Glutamatergic neuron (in vitro differentiated cells): ENCODE measurements at regions not wholly inside any gene's neighbourhood (a gene's known extent, or its start where the extent isn't known, plus 50 kb on each side); places are given as distances from the start of the nearest gene placed in this dataset.

Experiments
- DNase-seq: peaks from one replicate; pipeline ENCODE4 v3.0.0; 2022
- H3K27ac Mint-ChIP-seq: one replicate; pipeline ENCODE4 v1.8.0; 2020; ENCODE audit warnings: mild to moderate bottlenecking, mixed read lengths, inconsistent platforms; ENCODE audit not compliant: unreplicated experiment
- H3K27me3 Mint-ChIP-seq: one replicate; pipeline ENCODE4 v1.8.0; 2020; ENCODE audit warnings: mild to moderate bottlenecking, moderate library complexity, mixed read lengths, inconsistent platforms; ENCODE audit not compliant: unreplicated experiment
- H3K36me3 Mint-ChIP-seq: one replicate; pipeline ENCODE4 v1.8.0; 2020; ENCODE audit warnings: mild to moderate bottlenecking, mixed read lengths, inconsistent platforms; ENCODE audit not compliant: unreplicated experiment
- H3K4me1 Mint-ChIP-seq: one replicate; pipeline ENCODE4 v1.8.0; 2020; ENCODE audit warnings: mild to moderate bottlenecking, low read depth, mixed read lengths, inconsistent platforms; ENCODE audit not compliant: unreplicated experiment
- H3K4me3 Mint-ChIP-seq: one replicate; pipeline ENCODE4 v1.8.0; 2020; ENCODE audit warnings: mild to moderate bottlenecking, mixed read lengths, inconsistent platforms; ENCODE audit not compliant: unreplicated experiment
- H3K9me3 Mint-ChIP-seq: one replicate; pipeline ENCODE4 v1.8.0; 2020; ENCODE audit warnings: mild to moderate bottlenecking, moderate library complexity, mixed read lengths, inconsistent platforms; ENCODE audit not compliant: unreplicated experiment
- TF ChIP-seq, protein P1 (sequence below): fragments of 200-600 bp; sonication (generic); IDR thresholded peaks from one replicate; pipeline ENCODE4 v1.5.0; 2021; ENCODE audit not compliant: partially characterized antibody, unreplicated experiment

DNA sequence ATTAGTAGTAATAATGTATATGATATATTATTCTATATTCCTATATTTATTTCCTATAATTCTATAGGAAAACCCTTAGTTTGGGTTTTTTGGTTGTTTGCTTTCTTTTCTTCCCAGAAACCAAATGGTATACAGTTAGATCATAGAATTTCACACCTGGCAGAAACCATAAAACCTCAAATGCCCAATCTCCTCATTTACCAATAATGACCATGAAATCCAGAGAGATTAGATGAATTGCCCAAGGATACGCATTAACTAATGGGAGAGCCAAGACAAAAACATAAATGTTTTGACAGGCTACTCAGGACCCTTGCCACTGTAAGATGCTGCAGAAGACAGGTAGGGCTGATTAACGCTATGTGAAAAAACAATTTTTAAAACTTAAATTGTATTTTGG lies 158.7 kb upstream of the FST start:
- no peaks in the 10 kb centered on the region for H3K9me3 Mint-ChIP-seq
- no peak overlapping the region for H3K4me3 Mint-ChIP-seq
- H3K4me1 Mint-ChIP-seq, result no peaks in the 10 kb centered on the region
- no peak for DNase-seq
- no peaks in the 10 kb centered on the region for H3K36me3 Mint-ChIP-seq
- no peak overlapping the region for H3K27ac Mint-ChIP-seq
- TF ChIP-seq, protein P1, sequence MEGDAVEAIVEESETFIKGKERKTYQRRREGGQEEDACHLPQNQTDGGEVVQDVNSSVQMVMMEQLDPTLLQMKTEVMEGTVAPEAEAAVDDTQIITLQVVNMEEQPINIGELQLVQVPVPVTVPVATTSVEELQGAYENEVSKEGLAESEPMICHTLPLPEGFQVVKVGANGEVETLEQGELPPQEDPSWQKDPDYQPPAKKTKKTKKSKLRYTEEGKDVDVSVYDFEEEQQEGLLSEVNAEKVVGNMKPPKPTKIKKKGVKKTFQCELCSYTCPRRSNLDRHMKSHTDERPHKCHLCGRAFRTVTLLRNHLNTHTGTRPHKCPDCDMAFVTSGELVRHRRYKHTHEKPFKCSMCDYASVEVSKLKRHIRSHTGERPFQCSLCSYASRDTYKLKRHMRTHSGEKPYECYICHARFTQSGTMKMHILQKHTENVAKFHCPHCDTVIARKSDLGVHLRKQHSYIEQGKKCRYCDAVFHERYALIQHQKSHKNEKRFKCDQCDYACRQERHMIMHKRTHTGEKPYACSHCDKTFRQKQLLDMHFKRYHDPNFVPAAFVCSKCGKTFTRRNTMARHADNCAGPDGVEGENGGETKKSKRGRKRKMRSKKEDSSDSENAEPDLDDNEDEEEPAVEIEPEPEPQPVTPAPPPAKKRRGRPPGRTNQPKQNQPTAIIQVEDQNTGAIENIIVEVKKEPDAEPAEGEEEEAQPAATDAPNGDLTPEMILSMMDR, result no peak
- H3K27me3 Mint-ChIP-seq, result no peaks in the 10 kb centered on the region

DNA sequence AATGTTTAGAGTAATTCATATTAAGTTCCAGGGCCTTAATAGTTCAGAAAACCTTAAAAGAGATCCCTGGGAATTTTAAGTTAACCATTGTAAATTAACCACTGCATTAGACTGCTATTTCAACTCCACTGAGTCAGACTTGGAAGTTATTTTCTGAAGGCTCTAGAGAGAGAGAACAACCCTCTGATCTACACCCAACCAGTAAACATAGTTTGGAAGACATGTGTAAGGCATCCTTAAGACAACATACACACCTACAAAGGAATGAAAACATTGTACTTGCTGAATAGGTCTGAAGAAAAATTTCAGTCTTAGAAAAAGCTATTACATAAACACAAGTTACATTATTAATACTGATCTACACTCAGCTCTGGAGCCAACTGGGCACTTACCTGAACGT lies 158.2 kb upstream of the FST start:
- no peak overlapping the region for H3K27ac Mint-ChIP-seq
- H3K9me3 Mint-ChIP-seq, result no peaks in the 10 kb centered on the region
- H3K4me1 Mint-ChIP-seq, result no peaks in the 10 kb centered on the region
- TF ChIP-seq, protein P1, result no peak
- no peaks in the 10 kb centered on the region for H3K36me3 Mint-ChIP-seq
- no peak for DNase-seq
- no peak overlapping the region for H3K4me3 Mint-ChIP-seq
- no peaks in the 10 kb centered on the region for H3K27me3 Mint-ChIP-seq

DNA sequence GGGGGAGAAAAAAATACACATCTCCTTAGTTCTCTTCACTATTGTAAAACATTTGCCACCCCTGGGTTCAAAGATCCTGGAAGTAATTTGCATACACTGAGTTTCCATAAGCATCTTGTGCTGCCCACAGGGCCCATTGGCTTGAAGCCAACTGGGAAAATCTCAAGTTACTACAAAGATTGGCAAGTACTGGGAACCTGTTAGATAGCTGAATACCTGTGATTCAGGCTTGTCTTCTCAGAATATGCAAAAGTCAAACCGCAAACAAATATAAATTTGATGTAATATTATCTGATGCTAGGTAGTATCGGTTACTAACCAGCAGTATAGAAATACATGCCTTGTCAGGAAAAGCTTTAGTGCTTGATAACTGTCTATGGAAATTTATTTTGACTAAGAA lies 156.9 kb upstream of the FST start:
- H3K27me3 Mint-ChIP-seq, result no peaks in the 10 kb centered on the region
- no peak overlapping the region for H3K4me3 Mint-ChIP-seq
- H3K4me1 Mint-ChIP-seq, result no peaks in the 10 kb centered on the region
- H3K36me3 Mint-ChIP-seq, result no peaks in the 10 kb centered on the region
- TF ChIP-seq, protein P1, result no peak
- DNase-seq, result no peak
- no peaks in the 10 kb centered on the region for H3K9me3 Mint-ChIP-seq
- no peak overlapping the region for H3K27ac Mint-ChIP-seq

DNA sequence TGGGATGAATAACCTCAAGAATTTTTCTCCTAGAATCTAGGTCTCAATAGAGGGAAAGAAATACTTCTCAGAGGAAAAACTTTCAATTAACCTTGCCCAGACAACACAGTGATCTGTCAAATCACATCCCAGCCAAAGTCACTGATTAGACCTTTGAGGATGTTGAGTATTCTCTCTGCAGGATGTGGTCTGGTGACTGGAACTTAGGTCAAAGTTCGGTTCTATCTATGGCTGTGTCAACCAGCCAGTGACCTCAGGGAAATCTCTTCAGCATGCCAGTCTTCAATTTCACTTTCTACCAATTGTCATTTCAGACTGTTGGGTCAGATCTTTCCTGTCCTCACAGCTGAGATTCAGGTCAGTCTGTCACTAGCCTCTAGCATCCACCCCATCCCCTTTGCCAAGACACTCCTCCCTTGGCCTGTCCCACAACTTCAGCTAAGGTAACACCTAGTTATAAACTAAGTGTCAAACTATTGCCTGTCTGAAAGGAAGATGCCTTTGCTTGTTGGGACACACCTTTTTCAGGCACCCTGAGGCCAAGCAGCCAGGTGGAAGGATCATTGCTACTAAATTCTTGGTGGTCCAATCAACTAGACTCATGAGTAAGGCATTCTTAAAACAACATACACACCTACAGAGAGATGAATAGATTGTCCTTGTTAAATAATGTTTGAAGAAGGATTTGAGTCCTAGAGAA lies 156.3 kb upstream of the FST start:
- Mint-ChIP-seq H3K4me1 (no peaks in the 10 kb centered on the region), H3K27ac (no peak overlapping the region), H3K4me3 (no peak overlapping the region), H3K27me3 (no peaks in the 10 kb centered on the region), H3K36me3 (no peaks in the 10 kb centered on the region), H3K9me3 (no peaks in the 10 kb centered on the region)
- TF ChIP-seq, protein P1, result no peak
- DNase-seq, result no peak

DNA sequence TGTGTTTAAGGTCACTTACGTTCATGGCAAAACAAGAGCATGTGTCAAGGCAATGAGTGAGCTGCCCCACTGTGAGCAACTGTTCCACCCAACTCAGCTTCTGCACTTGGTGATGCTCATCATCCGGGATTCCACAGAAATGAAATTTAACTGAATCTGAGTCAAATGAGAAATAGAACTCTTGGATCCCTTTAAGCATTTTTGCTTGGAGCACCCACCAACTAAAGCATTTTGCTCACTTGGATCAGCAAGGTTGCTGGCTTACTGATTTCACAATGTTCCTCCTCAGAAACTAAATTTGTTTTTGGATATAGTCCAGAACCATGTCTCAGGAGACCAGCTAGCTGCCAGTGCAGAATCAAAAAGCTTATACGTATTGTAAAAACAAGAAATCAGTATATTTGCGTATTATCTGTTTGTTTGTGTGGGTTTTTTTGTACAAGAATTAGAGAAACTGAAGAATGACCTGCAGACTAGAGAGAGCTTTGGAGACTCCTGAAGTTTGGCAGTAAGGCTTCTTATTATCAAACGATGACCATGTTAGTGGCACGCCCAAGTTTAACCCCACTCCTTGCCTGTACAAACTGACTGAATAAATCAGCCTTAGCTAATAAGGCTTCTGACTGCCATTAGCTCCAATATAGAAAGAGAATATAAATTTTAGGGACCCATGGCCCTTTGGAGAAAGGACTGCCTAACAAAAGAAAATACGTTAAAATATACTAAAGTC lies 153.8 kb upstream of the FST start:
- TF ChIP-seq, protein P1, result no peak
- Mint-ChIP-seq H3K4me1 (no peaks in the 10 kb centered on the region), H3K9me3 (no peaks in the 10 kb centered on the region), H3K4me3 (no peak overlapping the region), H3K36me3 (no peaks in the 10 kb centered on the region), H3K27me3 (no peaks in the 10 kb centered on the region), H3K27ac (no peak overlapping the region)
- no peak for DNase-seq
